GM19468 (cell line): ENCODE measurements at regions not wholly inside any gene's neighbourhood (a gene's known extent, or its start where the extent isn't known, plus 50 kb on each side); places are given as distances from the start of the nearest gene placed in this dataset.
"Not testable (repeated sequence)": the region's sequence is repeated elsewhere in the genome, so short reads cannot be mapped to it uniquely, and the experiment has no call there.

Experiments
- ATAC-seq: cut with Tn5 transposase; IDR thresholded peaks from one replicate; pipeline ENCODE4 v1.9.1; 2021; ENCODE audit warnings: mild to moderate bottlenecking, moderate library complexity, moderate number of reproducible peaks; ENCODE audit not compliant: unreplicated experiment; ENCODE audit errors: extremely low read depth

DNA sequence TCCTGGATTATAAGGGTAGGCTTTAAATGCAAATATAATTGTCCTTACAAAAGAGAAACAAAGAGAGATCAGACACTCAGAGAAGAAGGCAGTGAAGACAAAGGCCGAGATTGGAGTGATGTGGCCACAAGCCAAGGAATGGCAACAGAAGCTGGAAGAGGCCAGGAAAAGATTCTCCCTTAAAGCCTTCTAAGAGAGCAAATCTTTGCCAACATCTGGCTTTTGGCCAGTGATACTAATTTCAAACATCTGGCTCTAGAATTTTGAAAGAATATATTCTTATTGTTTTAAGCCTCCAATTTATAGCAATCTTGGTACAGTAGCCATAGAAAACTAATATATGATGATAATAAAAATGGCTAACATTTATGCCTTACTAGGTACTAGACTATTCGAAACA lies 615.8 kb upstream of the ZNF385D start:
- ATAC-seq = no peak

DNA sequence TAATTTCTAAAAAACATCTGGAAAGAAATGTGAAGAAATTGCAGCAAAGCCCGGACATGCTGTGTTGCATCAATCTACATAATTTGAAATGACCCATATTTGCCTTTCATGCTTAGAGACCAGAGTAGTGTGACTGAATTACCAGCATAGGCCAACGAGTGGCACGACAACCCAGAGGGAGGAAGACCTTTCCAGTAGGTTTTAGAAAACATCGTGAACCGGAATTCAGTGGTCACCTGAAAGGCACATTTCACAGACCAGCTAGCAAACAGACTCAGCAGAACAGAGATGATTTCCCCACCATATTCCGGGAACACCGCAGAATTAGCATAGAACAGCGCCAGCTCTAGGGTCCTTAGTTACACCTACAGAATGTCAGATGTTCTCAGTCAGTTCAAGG lies 620.0 kb upstream of the ZNF385D start:
- no peak for ATAC-seq

- ATAC-seq = no peak
Observed at GRCh38 chr3:22371607-22372291, 620.7 kb upstream of the ZNF385D start.

DNA sequence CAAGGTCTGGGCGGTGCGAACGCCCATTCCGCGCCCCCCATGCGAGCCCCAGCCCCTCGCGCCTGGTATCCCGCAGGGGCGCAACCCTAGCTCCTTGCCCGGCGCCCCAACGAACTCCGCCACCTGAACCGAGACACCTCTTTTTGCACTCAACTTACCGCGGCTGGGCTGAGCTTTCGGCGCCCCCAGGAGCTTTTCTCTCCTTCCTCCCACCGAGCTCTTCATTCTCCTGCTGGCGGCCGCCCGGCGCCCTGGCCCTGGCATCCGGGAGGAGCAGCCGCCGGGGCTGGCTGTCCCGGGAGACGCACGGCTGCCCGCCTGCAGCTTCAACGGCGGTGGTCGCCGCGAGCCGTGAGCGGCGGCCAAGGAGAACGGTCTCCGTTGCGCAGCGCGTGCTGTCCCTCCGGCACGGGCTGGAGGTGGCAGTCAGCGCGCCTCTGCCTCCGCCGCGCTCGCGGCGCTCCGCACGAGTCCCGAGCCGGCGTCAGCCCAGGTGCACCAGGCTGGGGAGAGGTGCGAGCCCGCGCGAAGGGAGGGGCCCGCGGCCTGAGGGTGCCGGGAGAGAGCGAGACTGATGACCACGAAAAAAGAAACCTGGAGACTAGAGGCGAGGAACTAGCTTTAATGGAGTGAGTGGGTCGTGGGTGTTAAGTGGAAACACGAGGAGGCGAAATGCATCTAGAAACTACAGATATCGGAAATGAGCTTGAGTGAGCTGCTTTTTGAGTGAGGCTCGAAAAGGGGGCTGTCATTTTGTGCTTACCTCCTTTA lies 621.5 kb upstream of the ZNF385D start:
- ATAC-seq = no peak

DNA sequence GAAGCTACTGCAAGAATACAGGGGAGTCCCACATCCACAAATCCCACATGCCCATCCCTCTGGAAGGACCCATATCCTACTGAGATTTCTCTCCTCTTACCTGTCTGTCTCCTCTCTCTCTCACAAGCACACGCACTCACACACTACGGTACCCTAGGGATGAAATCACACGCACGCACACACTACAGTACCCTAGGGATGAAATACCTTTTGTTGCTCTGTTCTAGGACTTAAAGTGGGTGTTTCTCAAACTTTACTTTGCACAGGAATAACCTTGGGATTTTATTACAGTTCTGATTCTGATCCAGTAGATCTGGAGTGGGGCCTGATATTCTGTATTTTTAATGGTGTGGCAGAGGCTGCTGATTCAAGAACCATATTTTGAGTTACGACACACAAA lies 622.2 kb upstream of the ZNF385D start:
- ATAC-seq = no peak

- ATAC-seq = no peak
Observed at GRCh38 chr3:22373827-22374226, 622.8 kb upstream of the ZNF385D start.

DNA sequence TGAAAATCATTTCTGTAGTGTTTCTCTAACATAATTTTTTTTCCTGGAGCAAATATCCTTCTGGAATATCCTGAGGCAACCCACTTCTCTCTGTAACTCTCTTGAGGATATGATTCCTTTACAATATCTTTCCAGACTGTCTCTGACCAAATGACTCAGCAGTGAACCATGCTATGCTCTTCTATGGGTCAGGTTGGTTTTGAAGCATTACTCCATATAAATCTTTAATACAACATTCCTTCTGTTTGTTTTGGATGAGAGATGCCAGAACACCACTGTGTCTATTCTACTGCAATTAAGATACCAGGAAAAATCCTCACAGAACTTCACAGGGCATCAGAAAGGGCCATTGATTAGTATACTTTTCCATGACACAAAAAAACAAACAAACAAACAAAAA lies 626.4 kb upstream of the ZNF385D start:
- ATAC-seq = no peak

DNA sequence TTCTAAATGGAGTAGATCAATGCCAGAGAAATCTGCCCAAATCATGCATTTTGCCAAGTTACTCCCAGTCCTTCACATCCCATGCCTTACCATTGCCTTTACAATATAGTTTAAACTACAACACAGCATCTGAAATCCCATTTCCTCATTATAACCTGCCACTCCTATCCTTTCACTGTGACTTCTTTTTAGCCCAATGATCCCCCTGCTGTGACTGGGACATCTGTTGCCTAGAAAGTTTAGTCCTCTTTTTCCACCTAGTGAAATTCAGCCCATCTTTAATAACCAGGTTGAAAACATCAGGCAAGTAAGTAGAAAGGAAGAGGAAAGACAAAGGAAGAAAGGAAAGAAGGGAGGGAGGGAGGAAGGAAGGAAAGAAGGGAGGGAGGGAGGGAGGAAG lies 627.9 kb upstream of the ZNF385D start:
- no peak for ATAC-seq

- no peak for ATAC-seq
Observed at GRCh38 chr3:22380253-22380652, 629.2 kb upstream of the ZNF385D start.

GRCh38 chr3:22381564-22381963 lies 630.6 kb upstream of the ZNF385D start:
- ATAC-seq = not testable (repeated sequence)

GRCh38 chr3:22383285-22383684 lies 632.3 kb upstream of the ZNF385D start:
- ATAC-seq = no peak

GRCh38 chr3:22386107-22386506 lies 635.1 kb upstream of the ZNF385D start:
- no peak for ATAC-seq

- ATAC-seq = no peak
Observed at GRCh38 chr3:22392286-22392685, 641.3 kb upstream of the ZNF385D start.

GRCh38 chr3:22392859-22393258 lies 641.8 kb upstream of the ZNF385D start:
- ATAC-seq = no peak

- no peak for ATAC-seq
Observed at GRCh38 chr3:22399566-22399965, 648.6 kb upstream of the ZNF385D start.

GRCh38 chr3:22401499-22401898 lies 650.5 kb upstream of the ZNF385D start:
- ATAC-seq = no peak

DNA sequence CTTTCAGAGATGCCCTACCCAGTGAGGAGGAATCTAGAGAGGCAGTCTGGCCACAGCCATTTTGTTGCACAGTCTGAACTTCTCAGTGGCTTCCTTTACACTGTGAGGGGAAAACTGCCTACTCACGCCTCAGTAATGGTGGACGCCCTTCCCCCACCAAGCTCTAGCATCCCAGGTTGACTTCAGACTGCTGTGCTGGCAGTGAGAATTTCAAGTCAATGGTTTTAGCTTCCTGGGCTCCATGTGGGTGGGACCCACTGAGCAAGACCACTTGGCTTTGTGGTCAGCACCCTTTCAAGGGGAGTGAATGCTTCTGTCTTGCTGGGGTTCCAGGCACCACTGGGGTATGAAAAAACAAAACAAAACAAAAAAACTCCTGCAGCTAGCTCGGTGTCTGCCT lies 663.2 kb upstream of the ZNF385D start:
- ATAC-seq = no peak

DNA sequence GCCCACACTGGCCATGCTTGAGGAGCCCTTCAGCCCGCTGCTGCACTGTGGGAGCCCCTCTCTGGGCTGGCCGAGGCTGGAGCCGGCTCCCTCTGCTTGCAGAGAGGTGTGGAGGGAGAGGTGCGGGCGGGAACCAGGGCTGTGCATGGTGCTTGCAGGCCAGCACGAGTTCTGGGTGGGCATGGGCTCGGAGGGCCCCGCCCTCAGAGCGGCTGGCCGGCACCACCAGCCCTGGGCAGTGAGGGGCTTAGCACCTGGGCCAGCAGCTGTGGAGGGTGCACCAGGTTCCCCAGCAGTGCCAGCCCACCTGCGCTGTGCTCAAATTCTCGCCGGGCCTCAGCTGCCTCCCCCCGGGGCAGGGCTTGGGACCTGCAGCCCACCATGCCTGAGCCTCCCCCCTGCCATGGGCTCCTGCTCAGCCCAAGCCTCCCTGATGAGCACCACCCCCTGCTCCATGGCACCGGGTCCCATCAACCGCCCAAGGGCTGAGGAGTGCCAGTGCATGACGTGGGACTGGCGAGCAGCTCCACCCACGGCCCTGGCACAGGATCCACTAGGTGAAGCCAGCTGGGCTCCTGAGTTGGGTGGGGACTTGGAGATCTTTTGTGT lies 665.9 kb upstream of the ZNF385D start:
- ATAC-seq = not testable (repeated sequence)

DNA sequence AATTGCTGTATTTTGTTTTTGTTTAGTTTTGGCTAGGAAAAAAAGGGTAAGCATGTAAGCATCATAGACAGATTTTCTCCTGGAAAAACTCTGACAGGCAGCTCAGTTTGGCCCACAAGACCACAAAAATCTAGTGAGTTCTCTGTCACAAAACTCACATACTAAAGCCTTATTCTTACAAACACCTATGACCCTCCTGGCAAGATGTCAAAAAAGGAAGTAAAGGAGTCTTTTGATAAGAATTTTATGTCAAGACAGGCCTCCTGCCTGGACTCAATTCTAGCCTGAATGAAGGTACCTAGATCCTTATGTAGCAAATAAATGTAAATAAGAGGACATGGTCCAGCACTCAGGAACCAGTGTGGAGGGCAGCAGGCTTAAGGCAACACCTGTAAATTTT lies 668.3 kb upstream of the ZNF385D start:
- ATAC-seq = no peak

GRCh38 chr3:22421589-22421988 lies 670.6 kb upstream of the ZNF385D start:
- no peak for ATAC-seq

DNA sequence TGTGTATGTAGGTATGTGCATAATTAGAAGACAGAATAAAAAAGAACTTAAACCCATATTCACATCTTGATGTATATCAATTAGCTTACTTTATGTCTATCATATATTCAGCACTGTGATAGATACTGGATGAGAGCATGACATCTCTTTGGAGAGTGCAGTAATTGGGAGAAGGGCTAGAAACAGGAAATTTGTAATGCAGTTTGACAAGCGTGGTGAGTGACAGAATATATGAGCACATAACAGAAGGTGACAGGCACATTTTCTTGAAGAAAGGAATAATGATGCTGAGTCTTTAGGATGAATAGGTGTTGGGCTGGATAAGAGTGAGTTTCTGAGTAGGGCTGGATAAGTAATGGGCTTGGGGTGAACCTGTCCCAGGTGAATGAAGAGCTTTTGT lies 680.3 kb upstream of the ZNF385D start:
- no peak for ATAC-seq
